ENCODE measurements at regions not wholly inside any gene's neighbourhood (a gene's known extent, or its start where the extent isn't known, plus 50 kb on each side); places are given as distances from the start of the nearest gene placed in this dataset.
"Not testable (repeated sequence)": the region's sequence is repeated elsewhere in the genome, so short reads cannot be mapped to it uniquely, and the experiment has no call there.

- no peak for DNase-seq
Observed at GRCh38 chr1:222415441-222415840, 132.5 kb downstream of the HHIPL2 start.

- no peak for DNase-seq
Observed at GRCh38 chr1:222413991-222414549, 133.8 kb downstream of the HHIPL2 start.

GRCh38 chr1:222413436-222413835 lies 134.5 kb downstream of the HHIPL2 start:
- no peak for DNase-seq

GRCh38 chr1:222404710-222405109 lies 143.2 kb downstream of the HHIPL2 start:
- DNase-seq = no peak

GRCh38 chr1:222399197-222399596 lies 148.7 kb downstream of the HHIPL2 start:
- DNase-seq = no peak

- no peak for DNase-seq
Observed at GRCh38 chr1:222394224-222394623, 153.7 kb downstream of the HHIPL2 start.

GRCh38 chr1:222392556-222392955 lies 155.3 kb downstream of the HHIPL2 start:
- no peak for DNase-seq

- no peak for DNase-seq
Observed at GRCh38 chr1:222390181-222390580, 157.7 kb downstream of the HHIPL2 start.

- DNase-seq = no peak
Observed at GRCh38 chr1:222387007-222387814, 160.7 kb downstream of the HHIPL2 start.

GRCh38 chr1:222385955-222386354 lies 161.9 kb downstream of the HHIPL2 start:
- no peak for DNase-seq

GRCh38 chr1:222385262-222385661 lies 162.6 kb downstream of the HHIPL2 start:
- no peak for DNase-seq

- DNase-seq = no peak
Observed at GRCh38 chr1:222384531-222384930, 163.4 kb downstream of the HHIPL2 start.

GRCh38 chr1:222382171-222382570 lies 165.7 kb downstream of the HHIPL2 start:
- DNase-seq = no peak

GRCh38 chr1:222377428-222378088 lies 170.3 kb downstream of the HHIPL2 start:
- no peak for DNase-seq

GRCh38 chr1:222376791-222377190 lies 171.1 kb downstream of the HHIPL2 start:
- DNase-seq = not testable (repeated sequence)

GRCh38 chr1:222375701-222376100 lies 172.2 kb downstream of the HHIPL2 start:
- DNase-seq = no peak

GRCh38 chr1:222373831-222374602 lies 173.9 kb downstream of the HHIPL2 start:
- DNase-seq = no peak

- DNase-seq = no peak
Observed at GRCh38 chr1:222373216-222373615, 174.7 kb downstream of the HHIPL2 start.

- no peak for DNase-seq
Observed at GRCh38 chr1:222372221-222372620, 175.7 kb downstream of the HHIPL2 start.

- no peak for DNase-seq
Observed at GRCh38 chr1:222370913-222371675, 176.8 kb downstream of the HHIPL2 start.

- DNase-seq = no peak
Observed at GRCh38 chr1:222370081-222370912, 177.6 kb downstream of the HHIPL2 start.

Measured in effector CD8-positive, alpha-beta T cell (primary cell).